Endothelial cell of umbilical vein (primary cell): ENCODE measurements at regions not wholly inside any gene's neighbourhood (a gene's known extent, or its start where the extent isn't known, plus 50 kb on each side); places are given as distances from the start of the nearest gene placed in this dataset.

ENCODE experiments used
- BruUV-seq: library from RNA; stranded (reverse); fragments of 400-500 nt; replicated peaks from 2 replicates; lab custom pipeline; 2021; lab: Mats Ljungman, UMichigan
- CTCF ChIA-PET: fragments of 300-600, 350-600 bp; sonication (Branson Sonifier 250); formaldehyde crosslinking; loops from one replicate; lab custom pipeline; 2021; ENCODE audit warnings: antibody characterized with exemption, inconsistent platforms; lab: Charles Lee
- POLR2A ChIA-PET: fragments of 300-600, 350-600 bp; sonication (Branson Sonifier 250); formaldehyde crosslinking; loops from one replicate; lab custom pipeline; 2021; ENCODE audit warnings: antibody characterized with exemption, inconsistent platforms; lab: Charles Lee
- DNase-seq: peaks from one replicate; pipeline ENCODE4 v3.0.0-alpha.2; 2011; ENCODE audit warnings: low read depth, low spot score
- FAIRE-seq: peaks from 2 replicates; lab custom pipeline; 2011; peaks lifted over from hg19 to GRCh38; lab: Jason Lieb, UNC
- H2AFZ ChIP-seq: 2 replicates; pipeline ENCODE4 v1.6.0; 2012; ENCODE audit warnings: low read depth, low read length, control low read depth, inconsistent platforms
- H3K27ac ChIP-seq: 2 replicates; pipeline ENCODE4 v1.5.1; 2011; ENCODE audit warnings: low read depth, mild to moderate bottlenecking, control low read depth, low read length, moderate library complexity; ENCODE audit not compliant: insufficient read depth
- H3K27me3 ChIP-seq, 2 experiments: 2 replicates each; pipeline versions ENCODE4 v1.6.0 to v1.6.1; 2011; ENCODE audit warnings: low read length in 2 of 2, mixed read lengths in 1 of 2; ENCODE audit not compliant: control insufficient read depth in 2 of 2, insufficient read depth in 2 of 2
- H3K36me3 ChIP-seq, 2 experiments: 2 replicates in 1 of 2; 3 replicates in 1 of 2; pipeline ENCODE4 v1.5.1; 2011; ENCODE audit warnings: low read length in 2 of 2, mild to moderate bottlenecking in 1 of 2, moderate library complexity in 1 of 2; ENCODE audit not compliant: control insufficient read depth in 2 of 2, insufficient read depth in 2 of 2; ENCODE audit errors: extremely low read depth in 1 of 2
- H3K4me1 ChIP-seq: 3 replicates; pipeline ENCODE4 v1.5.1; 2011; ENCODE audit warnings: mild to moderate bottlenecking, low read length; ENCODE audit not compliant: control insufficient read depth, insufficient read depth; ENCODE audit errors: extremely low read depth
- H3K4me2 ChIP-seq: 2 replicates; pipeline ENCODE4 v1.6.1; 2011; ENCODE audit warnings: low read length, control low read depth, mixed read lengths; ENCODE audit not compliant: insufficient read depth
- H3K4me3 ChIP-seq, 3 experiments: fragments of 200-600 bp in 1 of 3; sonication (generic), shearing (Covaris generic) in 1 of 3; replicated peaks in 1 of 3; 2 replicates each; pipeline ENCODE4 v1.5.1; 2011 to 2016; ENCODE audit warnings: control low read depth in 3 of 3, low read length in 3 of 3, mild to moderate bottlenecking in 2 of 3, inconsistent platforms in 1 of 3, low read depth in 1 of 3, moderate library complexity in 1 of 3; ENCODE audit not compliant: insufficient read depth in 1 of 3
- H3K79me2 ChIP-seq: 2 replicates; pipeline ENCODE4 v1.6.0; 2012; ENCODE audit warnings: low read length, inconsistent platforms; ENCODE audit not compliant: control insufficient read depth, insufficient read depth
- H3K9ac ChIP-seq: replicated peaks from 2 replicates; pipeline ENCODE3; 2011; ENCODE audit warnings: low read length, control low read depth; ENCODE audit not compliant: insufficient read depth; ENCODE audit errors: extremely low read depth
- H3K9me1 ChIP-seq: replicated peaks from 3 replicates; pipeline ENCODE4 v1.6.0; 2011; ENCODE audit warnings: mild to moderate bottlenecking, low read length; ENCODE audit not compliant: control insufficient read depth, insufficient read depth; ENCODE audit errors: extremely low read depth
- H3K9me3 ChIP-seq: replicated peaks from 2 replicates; pipeline ENCODE4 v1.5.1; 2012; ENCODE audit warnings: low read length, inconsistent platforms; ENCODE audit not compliant: control insufficient read depth, insufficient read depth
- H4K20me1 ChIP-seq: replicated peaks from 2 replicates; pipeline ENCODE3; 2011; ENCODE audit warnings: mild to moderate bottlenecking, low read length; ENCODE audit not compliant: control insufficient read depth, insufficient read depth; ENCODE audit errors: extremely low read depth
- EZH2 ChIP-seq: IDR thresholded peaks from 2 replicates; pipeline ENCODE4 v1.6.1; 2012; ENCODE audit warnings: borderline replicate concordance, low read depth, mild to moderate bottlenecking, moderate library complexity, low read length, inconsistent platforms; ENCODE audit not compliant: severe bottlenecking
- FOS ChIP-seq: IDR thresholded peaks from 2 replicates; pipeline ENCODE4 v1.6.1; 2011; ENCODE audit warnings: mild to moderate bottlenecking, low read length, moderate library complexity, borderline replicate concordance; ENCODE audit not compliant: insufficient read depth
- POLR2A ChIP-seq: IDR thresholded peaks from 2 replicates; pipeline ENCODE4 v1.6.1; 2012; ENCODE audit warnings: low read depth, mild to moderate bottlenecking, control low read depth, low read length
- dilution Hi-C: fragments of 300-500 bp; cut with MboI; formaldehyde crosslinking; loops from one replicate; pipeline ENCODE4 v1.15.0; 2019; ENCODE audit warnings: low sequenced_read_pairs; ENCODE audit not compliant: extremely low pct_ligation_motif_present
- intact Hi-C: fragments of 100-400 bp; cut with micrococcal nuclease; formaldehyde crosslinking; loops from one replicate; pipeline ENCODE4 v1.10.0; 2022

DNA sequence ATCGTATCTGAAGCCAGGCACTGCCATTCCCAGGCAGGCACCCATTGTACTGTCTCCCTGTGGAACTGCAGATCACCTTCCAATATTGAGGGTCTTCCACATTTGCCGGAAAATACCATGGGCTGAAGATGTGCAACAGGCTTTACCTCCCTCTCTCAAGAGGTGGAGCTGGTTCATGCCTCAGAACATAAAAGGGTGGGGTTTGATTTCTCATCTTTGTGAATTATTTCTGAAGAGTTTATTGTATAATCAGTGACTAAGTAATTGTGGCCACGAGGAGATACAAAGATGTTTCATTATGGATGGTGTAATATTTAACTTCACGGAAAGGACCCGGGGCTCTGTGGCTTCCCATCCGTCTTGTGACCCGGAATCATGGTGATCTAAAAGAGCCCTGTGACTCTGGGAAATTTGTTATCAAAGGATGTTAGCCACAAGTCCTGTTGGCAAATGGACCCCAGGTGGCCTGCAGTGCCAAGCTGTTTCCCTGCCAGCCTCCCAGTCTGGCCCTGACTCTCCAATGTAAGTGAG, 230.5 kb downstream of the LACC1 start:
- no peaks in the 10 kb centered on the region for H3K4me1 ChIP-seq
- no peak overlapping the region for H3K4me3 ChIP-seq
- ChIA-PET POLR2A (no interaction called here), CTCF (no interaction called here)
- no peaks in the 10 kb centered on the region for H3K9me1 ChIP-seq
- H3K9me3 ChIP-seq, result no peaks in the 10 kb centered on the region
- no peak overlapping the region for H2AFZ ChIP-seq
- intact Hi-C loops (no loop called here), dilution Hi-C loops (no loop called here)
- no peak for FAIRE-seq
- no TSS peak for BruUV-seq
- H3K36me3 ChIP-seq, result no peaks in the 10 kb centered on the region
- TF ChIP-seq FOS, result no peak
- H4K20me1 ChIP-seq, result no peaks in the 10 kb centered on the region
- H3K4me2 ChIP-seq, result no peak overlapping the region
- peaks cover 4 to 6% of the 10 kb centered on the region in 2 experiments for H3K27me3 ChIP-seq
- no peaks in the 10 kb centered on the region for H3K79me2 ChIP-seq
- no peak overlapping the region for H3K27ac ChIP-seq
- H3K9ac ChIP-seq, result no peak overlapping the region
- no peak for DNase-seq

- Histone ChIP-seq H3K79me2 (no peaks in the 10 kb centered on the region), H3K9me1 (no peaks in the 10 kb centered on the region), H2AFZ (no peak overlapping the region), H3K4me1 (no peaks in the 10 kb centered on the region), H3K36me3 (no peaks in the 10 kb centered on the region), H3K4me2 (no peak overlapping the region), H3K9me3 (no peaks in the 10 kb centered on the region), H4K20me1 (no peaks in the 10 kb centered on the region), H3K4me3 (no peak overlapping the region), H3K27ac (no peak overlapping the region), H3K9ac (no peak overlapping the region), H3K27me3 (peaks cover 0 to 3% of the 10 kb centered on the region in 2 experiments)
- no peak for DNase-seq
- dilution Hi-C loops, result no loop called here
- intact Hi-C loops, result no loop called here
- TF ChIP-seq EZH2 (no peak), POLR2A (no peak)
- ChIA-PET CTCF (no interaction called here), POLR2A (no interaction called here)
- no peak for FAIRE-seq
- no TSS peak for BruUV-seq
Observed at GRCh38 chr13:44111701-44112100, 232.0 kb downstream of the LACC1 start.
